Activated CD8-positive, alpha-beta T cell treated with anti-CD3 and anti-CD28 coated beads, Interleukin-2, amount 10 ng/mL, durations not matched to agents 7 days and 5 days (primary cell): ENCODE measurements at regions not wholly inside any gene's neighbourhood (a gene's known extent, or its start where the extent isn't known, plus 50 kb on each side); places are given as distances from the start of the nearest gene placed in this dataset.
"Not testable (repeated sequence)": the region's sequence is repeated elsewhere in the genome, so short reads cannot be mapped to it uniquely, and the experiment has no call there.

Experiments used
- ATAC-seq: fragments of 150-1000 bp; cut with Tn5 transposase; one replicate; pipeline ENCODE4 v1.10.0; 2021; ENCODE audit warnings: moderate library complexity
- CTCF ChIA-PET: fragments of 350-600 bp; sonication (Branson Sonifier 250); formaldehyde crosslinking; loops from one replicate; lab custom pipeline; 2021; ENCODE audit warnings: antibody characterized with exemption; lab: Charles Lee
- POLR2A ChIA-PET: fragments of 350-600 bp; sonication (Branson Sonifier 250); formaldehyde crosslinking; loops from one replicate; lab custom pipeline; 2021; ENCODE audit warnings: antibody characterized with exemption; lab: Charles Lee
- DNase-seq: peaks from one replicate; pipeline ENCODE4 v3.0.0-alpha.2; 2020
- H3K27ac Mint-ChIP-seq: one replicate; pipeline ENCODE4 v1.8.0; 2021; ENCODE audit warnings: mild to moderate bottlenecking, mixed read lengths
- H3K27me3 Mint-ChIP-seq: one replicate; pipeline ENCODE4 v1.8.0; 2021; ENCODE audit warnings: low read depth, mixed read lengths
- H3K36me3 Mint-ChIP-seq: one replicate; pipeline ENCODE4 v1.8.0; 2021; ENCODE audit warnings: low read depth, mixed read lengths
- H3K4me1 Mint-ChIP-seq: one replicate; pipeline ENCODE4 v1.8.0; 2021; ENCODE audit warnings: low read depth, mixed read lengths
- H3K4me3 Mint-ChIP-seq: one replicate; pipeline ENCODE4 v1.8.0; 2021; ENCODE audit warnings: mild to moderate bottlenecking, mixed read lengths
- H3K9me3 Mint-ChIP-seq: one replicate; pipeline ENCODE4 v1.8.0; 2022; ENCODE audit warnings: mixed read lengths; ENCODE audit not compliant: insufficient read depth

- CTCF ChIA-PET, H3K9me3 Mint-ChIP-seq, H3K27ac Mint-ChIP-seq: not testable (repeated sequence)
Observed at GRCh38 chr2:66632882-66633281, 198.0 kb downstream of the MEIS1 start.

GRCh38 chr2:66633631-66634030, 198.7 kb downstream of the MEIS1 start:
- H3K4me1 Mint-ChIP-seq: no peaks in the 10 kb centered on the region
- peaks cover 5% of the 10 kb centered on the region for H3K9me3 Mint-ChIP-seq
- ChIA-PET POLR2A (no interaction called here), CTCF (no interaction called here)
- ATAC-seq (no peak), DNase-seq (no peak)
- no peak overlapping the region for H3K27ac Mint-ChIP-seq
- H3K36me3 Mint-ChIP-seq: no peaks in the 10 kb centered on the region
- no peaks in the 10 kb centered on the region for H3K27me3 Mint-ChIP-seq
- H3K4me3 Mint-ChIP-seq: no peak overlapping the region

More at GRCh38 chr2:66632882-66633281, 198.0 kb downstream of the MEIS1 start:
- ATAC-seq, H3K27me3 Mint-ChIP-seq, H3K4me1 Mint-ChIP-seq, H3K36me3 Mint-ChIP-seq, H3K4me3 Mint-ChIP-seq, POLR2A ChIA-PET, DNase-seq: not testable (repeated sequence)

GRCh38 chr2:66634784-66635183, 199.9 kb downstream of the MEIS1 start:
- Mint-ChIP-seq H3K9me3 (peaks cover 5% of the 10 kb centered on the region), H3K27ac (no peak overlapping the region), H3K36me3 (no peaks in the 10 kb centered on the region), H3K4me1 (no peaks in the 10 kb centered on the region), H3K27me3 (no peaks in the 10 kb centered on the region), H3K4me3 (no peak overlapping the region)
- ATAC-seq (no peak), DNase-seq (no peak)
- POLR2A ChIA-PET: no interaction called here
- CTCF ChIA-PET: no interaction called here

GRCh38 chr2:66641685-66642084, 206.8 kb downstream of the MEIS1 start:
- CTCF ChIA-PET: no interaction called here

GRCh38 chr2:66648081-66648480, 213.2 kb downstream of the MEIS1 start:
- POLR2A ChIA-PET, H3K4me3 Mint-ChIP-seq, H3K27ac Mint-ChIP-seq, H3K4me1 Mint-ChIP-seq, H3K36me3 Mint-ChIP-seq, H3K27me3 Mint-ChIP-seq, CTCF ChIA-PET, DNase-seq, H3K9me3 Mint-ChIP-seq, ATAC-seq: not testable (repeated sequence)

More at GRCh38 chr2:66641685-66642084, 206.8 kb downstream of the MEIS1 start:
- POLR2A ChIA-PET: no interaction called here
- DNase-seq (no peak), ATAC-seq (no peak)
- Mint-ChIP-seq H3K27ac (no peak overlapping the region), H3K4me1 (no peaks in the 10 kb centered on the region), H3K36me3 (no peaks in the 10 kb centered on the region), H3K9me3 (no peaks in the 10 kb centered on the region), H3K27me3 (no peaks in the 10 kb centered on the region), H3K4me3 (no peak overlapping the region)

- no peak overlapping the region for H3K27ac Mint-ChIP-seq
- H3K4me1 Mint-ChIP-seq: no peaks in the 10 kb centered on the region
- no peaks in the 10 kb centered on the region for H3K27me3 Mint-ChIP-seq
- no peaks in the 10 kb centered on the region for H3K9me3 Mint-ChIP-seq
- DNase-seq (no peak), ATAC-seq (no peak)
- H3K4me3 Mint-ChIP-seq: no peak overlapping the region
- ChIA-PET POLR2A (no interaction called here), CTCF (no interaction called here)
- no peaks in the 10 kb centered on the region for H3K36me3 Mint-ChIP-seq
Observed at GRCh38 chr2:66649006-66649405, 214.1 kb downstream of the MEIS1 start.

- Mint-ChIP-seq H3K27ac (no peak overlapping the region), H3K27me3 (no peaks in the 10 kb centered on the region), H3K4me3 (no peak overlapping the region), H3K4me1 (no peaks in the 10 kb centered on the region), H3K36me3 (no peaks in the 10 kb centered on the region), H3K9me3 (no peaks in the 10 kb centered on the region)
- no peak for DNase-seq
- ChIA-PET POLR2A (no interaction called here), CTCF (no interaction called here)
- ATAC-seq: no peak
Observed at GRCh38 chr2:66651295-66651694, 216.4 kb downstream of the MEIS1 start.

GRCh38 chr2:66660804-66661203, 225.9 kb downstream of the MEIS1 start:
- H3K27me3 Mint-ChIP-seq: no peaks in the 10 kb centered on the region
- ATAC-seq (no peak), DNase-seq (no peak)
- ChIA-PET POLR2A (no interaction called here), CTCF (no interaction called here)
- no peak overlapping the region for H3K4me3 Mint-ChIP-seq
- no peaks in the 10 kb centered on the region for H3K4me1 Mint-ChIP-seq
- H3K9me3 Mint-ChIP-seq: no peaks in the 10 kb centered on the region
- H3K27ac Mint-ChIP-seq: no peak overlapping the region
- no peaks in the 10 kb centered on the region for H3K36me3 Mint-ChIP-seq

- ChIA-PET POLR2A (no interaction called here), CTCF (no interaction called here)
- no peaks in the 10 kb centered on the region for H3K36me3 Mint-ChIP-seq
- no peak overlapping the region for H3K27ac Mint-ChIP-seq
- ATAC-seq: no peak
- no peaks in the 10 kb centered on the region for H3K27me3 Mint-ChIP-seq
- DNase-seq: no peak
- no peaks in the 10 kb centered on the region for H3K9me3 Mint-ChIP-seq
- H3K4me1 Mint-ChIP-seq: no peaks in the 10 kb centered on the region
- H3K4me3 Mint-ChIP-seq: no peak overlapping the region
Observed at GRCh38 chr2:66661253-66662173, 226.6 kb downstream of the MEIS1 start.

- H3K4me1 Mint-ChIP-seq: no peaks in the 10 kb centered on the region
- H3K27ac Mint-ChIP-seq: no peak overlapping the region
- ChIA-PET CTCF (no interaction called here), POLR2A (no interaction called here)
- DNase-seq (no peak), ATAC-seq (no peak)
- no peaks in the 10 kb centered on the region for H3K27me3 Mint-ChIP-seq
- no peaks in the 10 kb centered on the region for H3K36me3 Mint-ChIP-seq
- no peak overlapping the region for H3K4me3 Mint-ChIP-seq
- H3K9me3 Mint-ChIP-seq: no peaks in the 10 kb centered on the region
Observed at GRCh38 chr2:66665124-66665984, 230.4 kb downstream of the MEIS1 start.

- POLR2A ChIA-PET: no interaction called here
- no peaks in the 10 kb centered on the region for H3K9me3 Mint-ChIP-seq
Observed at GRCh38 chr2:66667301-66667700, 232.4 kb downstream of the MEIS1 start.

GRCh38 chr2:66673286-66673685, 238.4 kb downstream of the MEIS1 start:
- no peak for DNase-seq
- Mint-ChIP-seq H3K4me3 (no peak overlapping the region), H3K36me3 (no peaks in the 10 kb centered on the region), H3K27ac (no peak overlapping the region), H3K9me3 (no peaks in the 10 kb centered on the region), H3K27me3 (no peaks in the 10 kb centered on the region), H3K4me1 (no peaks in the 10 kb centered on the region)
- POLR2A ChIA-PET: no interaction called here
- CTCF ChIA-PET: no interaction called here
- no peak for ATAC-seq

More at GRCh38 chr2:66667301-66667700, 232.4 kb downstream of the MEIS1 start:
- Mint-ChIP-seq H3K27ac (no peak overlapping the region), H3K4me1 (no peaks in the 10 kb centered on the region), H3K27me3 (no peaks in the 10 kb centered on the region), H3K4me3 (no peak overlapping the region), H3K36me3 (no peaks in the 10 kb centered on the region)
- CTCF ChIA-PET: no interaction called here
- DNase-seq: no peak
- no peak for ATAC-seq
